K562 (cell line): ENCODE measurements at regions not wholly inside any gene's neighbourhood (a gene's known extent, or its start where the extent isn't known, plus 50 kb on each side); places are given as distances from the start of the nearest gene placed in this dataset.
A peak's percentile ranks its signal among the peaks of the same experiment; 100 is the strongest.

Experiments
- ATAC-seq: fragments of 200-7000 bp; cut with Tn5 transposase; 3 replicates; pipeline ENCODE4 v1.9.1; 2020; ENCODE audit warnings: moderate library complexity
- BruUV-seq: library from RNA; stranded (reverse); fragments of 400-500 nt; replicated peaks from 2 replicates; lab custom pipeline; 2021; lab: Mats Ljungman, UMichigan
- CTCF ChIA-PET: fragments of 300-600 bp; formaldehyde crosslinking; extraction: SDS; loops from one replicate; lab custom pipeline; 2021; ENCODE audit warnings: low intra/inter-chr PET ratio; lab: Yijun Ruan, JAX
- POLR2A ChIA-PET: fragments of 300-600, 350-650 bp; sonication (Branson Sonifier 250); formaldehyde crosslinking; extraction: SDS; loops from one replicate; lab custom pipeline; 2021; ENCODE audit warnings: antibody characterized with exemption, inconsistent platforms; lab: Yijun Ruan, JAX
- DNase-seq, 4 experiments: peaks; one replicate each; pipeline versions ENCODE4 v3.0.0 to v3.0.0-alpha.2; 2011 to 2018; ENCODE audit warnings: low spot score in 3 of 4, mixed read lengths in 3 of 4; ENCODE audit errors: extremely low read depth in 1 of 4
- FAIRE-seq: peaks from 2 replicates; lab custom pipeline; 2011; peaks lifted over from hg19 to GRCh38; lab: Jason Lieb, UNC
- H2AFZ ChIP-seq: 2 replicates; pipeline ENCODE4 v1.6.0; 2011; ENCODE audit warnings: low read depth, low read length, control low read depth, inconsistent platforms
- H3K27ac ChIP-seq: fragments of 200-600 bp; 3 replicates; pipeline ENCODE4 v1.8.0; 2011; ENCODE audit warnings: low read depth, mild to moderate bottlenecking, control low read depth, inconsistent platforms, low read length, moderate library complexity, mixed read lengths; ENCODE audit errors: extremely low read depth
- H3K27me3 ChIP-seq, 2 experiments: fragments of 300-600 bp in 1 of 2; 2 replicates in 1 of 2; 3 replicates in 1 of 2; pipeline versions ENCODE4 v1.6.0 to v1.8.0; 2011; ENCODE audit warnings: inconsistent platforms in 2 of 2, low read length in 2 of 2, mild to moderate bottlenecking in 1 of 2, mixed read lengths in 1 of 2, moderate library complexity in 1 of 2; ENCODE audit not compliant: control insufficient read depth in 2 of 2, insufficient read depth in 2 of 2
- H3K36me3 ChIP-seq: fragments of 300-600 bp; 3 replicates; pipeline ENCODE4 v1.8.0; 2011; ENCODE audit warnings: mild to moderate bottlenecking, low read length, inconsistent platforms; ENCODE audit not compliant: control insufficient read depth, insufficient read depth
- H3K4me1 ChIP-seq, 2 experiments: fragments of 200-600 bp in 1 of 2; replicated peaks in 1 of 2; 2 replicates in 1 of 2; 3 replicates in 1 of 2; pipeline versions ENCODE4 v1.5.1 to v1.8.0; 2011; ENCODE audit warnings: inconsistent platforms in 2 of 2, low read length in 2 of 2, mild to moderate bottlenecking in 1 of 2, mixed read lengths in 1 of 2, moderate library complexity in 1 of 2; ENCODE audit not compliant: control insufficient read depth in 2 of 2, insufficient read depth in 2 of 2
- H3K4me2 ChIP-seq: 2 replicates; pipeline ENCODE4 v1.6.1; 2011; ENCODE audit warnings: low read length, control low read depth, inconsistent platforms, mixed read lengths; ENCODE audit not compliant: insufficient read depth
- H3K4me3 ChIP-seq: fragments of 200-600 bp; sonication (generic), shearing (Covaris generic); 2 replicates; pipeline ENCODE4 v1.5.1; 2016; ENCODE audit warnings: control low read depth, inconsistent platforms
- H3K79me2 ChIP-seq: fragments of 200-600 bp; 3 replicates; pipeline ENCODE4 v1.8.0; 2011; ENCODE audit warnings: low read length, inconsistent platforms; ENCODE audit not compliant: control insufficient read depth, insufficient read depth
- H3K9ac ChIP-seq, 2 experiments: 2 replicates each; pipeline versions ENCODE4 v1.6.0 to v1.6.1; 2011; ENCODE audit warnings: low read depth in 2 of 2, low read length in 2 of 2, control low read depth in 1 of 2, inconsistent platforms in 1 of 2, mild to moderate bottlenecking in 1 of 2, mixed read lengths in 1 of 2; ENCODE audit not compliant: insufficient read depth in 1 of 2
- H3K9me1 ChIP-seq: one replicate; pipeline ENCODE4 v1.6.0; 2011; ENCODE audit warnings: inconsistent platforms, mild to moderate bottlenecking, low read length, moderate library complexity; ENCODE audit not compliant: control insufficient read depth, insufficient read depth
- H3K9me3 ChIP-seq: replicated peaks from 2 replicates; pipeline ENCODE4 v1.5.1; 2011; ENCODE audit warnings: low read depth, low read length, inconsistent platforms; ENCODE audit not compliant: control insufficient read depth, insufficient read depth
- H4K20me1 ChIP-seq: replicated peaks from 2 replicates; pipeline ENCODE4 v1.6.1; 2011; ENCODE audit warnings: low read length, inconsistent platforms, mixed read lengths; ENCODE audit not compliant: control insufficient read depth, insufficient read depth
- WGBS: fragments of 100-300 bp; shearing (Covaris generic); methylation state at CpG from one replicate; pipeline ENCODE4 v1.1.6; 2016; ENCODE audit warnings: low coverage, mixed read lengths; ENCODE audit not compliant: insufficient coverage; ENCODE audit errors: missing lambda C conversion rate; 5-methylcytosine and 5-hydroxymethylcytosine counted together
- in situ Hi-C: fragments of 300-500 bp; cut with MboI; formaldehyde crosslinking; loops from 4 replicates; pipeline ENCODE4 v1.15.0; 2018; ENCODE audit warnings: inconsistent platforms, mixed read lengths
- intact Hi-C: fragments of 100-400 bp; cut with micrococcal nuclease; formaldehyde crosslinking; loops from 2 replicates; pipeline ENCODE4 v1.14.2; 2022
- TF ChIP-seq, protein P1 (sequence below): sonication (generic); formaldehyde crosslinking; IDR thresholded peaks from 2 replicates; pipeline ENCODE4 v1.9.0; 2022; ENCODE audit warnings: mild to moderate bottlenecking, missing genetic modification reagents
- TF ChIP-seq, protein P2 (sequence below): fragments of 250-450 bp; sonication (Bioruptor Pico); IDR thresholded peaks from 2 replicates; pipeline ENCODE4 v1.4.0; 2020; ENCODE audit warnings: mild to moderate bottlenecking, moderate library complexity, borderline replicate concordance

DNA sequence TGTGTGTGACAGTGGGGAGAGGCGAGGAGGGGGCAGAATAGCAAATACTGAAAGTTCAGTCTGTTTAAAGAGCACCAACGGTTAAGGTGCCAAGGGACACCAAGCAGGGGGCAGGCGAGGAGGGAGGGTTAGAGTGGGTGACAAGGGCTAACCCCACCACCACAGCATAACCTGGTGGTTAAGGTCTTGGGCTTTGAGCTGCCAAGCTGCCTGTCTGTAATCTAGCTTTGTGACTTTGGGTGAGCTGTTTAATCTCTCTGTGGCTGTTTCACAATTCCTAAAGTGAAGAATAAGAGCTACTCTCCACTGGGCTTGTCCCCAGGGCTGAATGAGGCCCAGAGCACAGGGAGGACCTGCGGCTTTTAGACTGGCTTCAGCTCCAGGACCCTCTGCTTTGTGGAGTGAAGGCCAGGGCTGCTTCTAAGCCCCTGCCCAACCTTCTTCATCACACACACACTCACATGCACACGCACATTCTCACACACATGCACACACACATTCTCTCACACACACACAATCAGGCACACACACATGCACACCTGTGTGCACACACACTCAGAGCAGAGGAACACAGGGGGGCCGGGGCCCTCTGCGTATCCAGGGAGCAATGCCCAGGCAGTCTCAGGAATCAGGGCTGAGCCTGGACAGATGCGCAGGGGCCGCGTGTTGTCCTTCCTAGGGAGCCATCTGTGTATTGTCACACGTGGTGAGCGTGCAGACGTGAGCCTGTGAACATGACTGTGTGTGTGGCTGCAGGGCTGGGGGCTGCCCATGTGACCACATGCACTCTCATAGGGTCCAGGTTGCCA lies 101.6 kb upstream of the TARDBP start:
- DNase-seq (no peak), FAIRE-seq (no peak), ATAC-seq (no peak)
- no peak overlapping the region for H3K4me2 ChIP-seq
- peaks cover 61 to 90% of the 10 kb centered on the region in 2 experiments; a peak in 4 of 5 replicates for H3K27me3 ChIP-seq
- H2AFZ ChIP-seq: no peak overlapping the region
- TF ChIP-seq, protein P1, sequence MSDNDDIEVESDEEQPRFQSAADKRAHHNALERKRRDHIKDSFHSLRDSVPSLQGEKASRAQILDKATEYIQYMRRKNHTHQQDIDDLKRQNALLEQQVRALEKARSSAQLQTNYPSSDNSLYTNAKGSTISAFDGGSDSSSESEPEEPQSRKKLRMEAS (CRISPR knock-in tag): 0 out of 2 replicates have a peak, but pooled peaks have one; percentile 29
- TF ChIP-seq, protein P2, sequence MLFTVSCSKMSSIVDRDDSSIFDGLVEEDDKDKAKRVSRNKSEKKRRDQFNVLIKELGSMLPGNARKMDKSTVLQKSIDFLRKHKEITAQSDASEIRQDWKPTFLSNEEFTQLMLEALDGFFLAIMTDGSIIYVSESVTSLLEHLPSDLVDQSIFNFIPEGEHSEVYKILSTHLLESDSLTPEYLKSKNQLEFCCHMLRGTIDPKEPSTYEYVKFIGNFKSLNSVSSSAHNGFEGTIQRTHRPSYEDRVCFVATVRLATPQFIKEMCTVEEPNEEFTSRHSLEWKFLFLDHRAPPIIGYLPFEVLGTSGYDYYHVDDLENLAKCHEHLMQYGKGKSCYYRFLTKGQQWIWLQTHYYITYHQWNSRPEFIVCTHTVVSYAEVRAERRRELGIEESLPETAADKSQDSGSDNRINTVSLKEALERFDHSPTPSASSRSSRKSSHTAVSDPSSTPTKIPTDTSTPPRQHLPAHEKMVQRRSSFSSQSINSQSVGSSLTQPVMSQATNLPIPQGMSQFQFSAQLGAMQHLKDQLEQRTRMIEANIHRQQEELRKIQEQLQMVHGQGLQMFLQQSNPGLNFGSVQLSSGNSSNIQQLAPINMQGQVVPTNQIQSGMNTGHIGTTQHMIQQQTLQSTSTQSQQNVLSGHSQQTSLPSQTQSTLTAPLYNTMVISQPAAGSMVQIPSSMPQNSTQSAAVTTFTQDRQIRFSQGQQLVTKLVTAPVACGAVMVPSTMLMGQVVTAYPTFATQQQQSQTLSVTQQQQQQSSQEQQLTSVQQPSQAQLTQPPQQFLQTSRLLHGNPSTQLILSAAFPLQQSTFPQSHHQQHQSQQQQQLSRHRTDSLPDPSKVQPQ (CRISPR knock-in tag): no peak
- H3K9me3 ChIP-seq: no peaks in the 10 kb centered on the region
- WGBS: 3% methylated on average over 13 of the region's 13 CpGs
- peaks cover 0 to 3% of the 10 kb centered on the region in 2 experiments; a peak in 1 of 5 replicates for H3K4me1 ChIP-seq
- POLR2A ChIA-PET: no interaction called here
- intact Hi-C loops (no loop called here), in situ Hi-C loops (no loop called here)
- H3K9me1 ChIP-seq: no peaks in the 10 kb centered on the region
- H3K27ac ChIP-seq: no peak overlapping the region
- no peaks in the 10 kb centered on the region for H3K36me3 ChIP-seq
- peaks cover 19% of the 10 kb centered on the region for H4K20me1 ChIP-seq
- CTCF ChIA-PET: interaction anchor here (0.6 kb wide), 1 partner anchor 35 kb away, joined by 3 read pairs; no protein-coding TSS in a partner anchor
- no peak overlapping the region for H3K9ac ChIP-seq
- no peak overlapping the region for H3K4me3 ChIP-seq
- H3K79me2 ChIP-seq: no peaks in the 10 kb centered on the region
- no TSS peak for BruUV-seq
